Left cardiac atrium (tissue), 4 donors: ENCODE measurements at regions not wholly inside any gene's neighbourhood (a gene's known extent, or its start where the extent isn't known, plus 50 kb on each side); places are given as distances from the start of the nearest gene placed in this dataset.
"Not testable (repeated sequence)": the region's sequence is repeated elsewhere in the genome, so short reads cannot be mapped to it uniquely, and the experiment has no call there.

Experiments
- ATAC-seq, 2 donors: fragments of 200-7000 bp; cut with Tn5 transposase; one replicate each; pipeline ENCODE4 v1.9.1; 2020; ENCODE audit warnings: mild to moderate bottlenecking in 2 of 2, moderate library complexity in 2 of 2
- DNase-seq: peaks from one replicate; pipeline ENCODE4 v3.0.0-alpha.2; 2020
- intact Hi-C, 2 donors: fragments of 100-400 bp; cut with DNase I; formaldehyde crosslinking; loops; one replicate each; pipeline versions ENCODE4 v1.14.1 to v1.15.1; 2022 to 2023
- donor health status: DM: no; HTN: yes; CAD: no.
- donor health status: DM: no; HTN: yes; CAD: no; lungs with severe emphysema.
- donor health status: DM: yes; HTN: yes; CAD: no.
- donor health status: Dilated cardiomyopathy.

- DNase-seq, result no peak
- intact Hi-C loops, result no loop called here
- ATAC-seq, result peak in 1 of 2 donors; percentile 67
Observed at GRCh38 chr18:66078925-66079800, 328.4 kb downstream of the CDH7 start.

GRCh38 chr18:66077066-66077465 lies 326.3 kb downstream of the CDH7 start:
- intact Hi-C loops, result no loop called here
- no peak for ATAC-seq
- no peak for DNase-seq

GRCh38 chr18:66066191-66066590 lies 315.4 kb downstream of the CDH7 start:
- ATAC-seq (no peak), DNase-seq (no peak)

GRCh38 chr18:66048406-66048805 lies 297.6 kb downstream of the CDH7 start:
- intact Hi-C loops, result no loop called here
- no peak for DNase-seq
- ATAC-seq, result no peak

More at GRCh38 chr18:66066191-66066590, 315.4 kb downstream of the CDH7 start:
- intact Hi-C loops, result no loop called here

GRCh38 chr18:66046032-66046602 lies 295.3 kb downstream of the CDH7 start:
- DNase-seq (no peak), ATAC-seq (no peak)

GRCh38 chr18:66043009-66043408 lies 292.2 kb downstream of the CDH7 start:
- ATAC-seq, result no peak
- DNase-seq, result no peak
- intact Hi-C loops, result no loop called here

More at GRCh38 chr18:66046032-66046602, 295.3 kb downstream of the CDH7 start:
- intact Hi-C loops, result no loop called here

- DNase-seq, result no peak
- intact Hi-C loops, result no loop called here
- ATAC-seq, result no peak
Observed at GRCh38 chr18:66013969-66014368, 263.2 kb downstream of the CDH7 start.

GRCh38 chr18:66011916-66012315 lies 261.1 kb downstream of the CDH7 start:
- ATAC-seq (no peak), DNase-seq (no peak)
- intact Hi-C loops, result no loop called here

- intact Hi-C loops, result no loop called here
- DNase-seq (no peak), ATAC-seq (no peak)
Observed at GRCh38 chr18:66005831-66006588, 255.2 kb downstream of the CDH7 start.

GRCh38 chr18:65998971-65999700 lies 248.3 kb downstream of the CDH7 start:
- intact Hi-C loops, DNase-seq, ATAC-seq: not testable (repeated sequence)

- DNase-seq (no peak), ATAC-seq (no peak)
- intact Hi-C loops, result no loop called here
Observed at GRCh38 chr18:65995206-65995605, 244.4 kb downstream of the CDH7 start.

- DNase-seq (no peak), ATAC-seq (no peak)
- intact Hi-C loops, result no loop called here
Observed at GRCh38 chr18:65994302-65994701, 243.5 kb downstream of the CDH7 start.

- intact Hi-C loops, result no loop called here
- DNase-seq, result no peak
- no peak for ATAC-seq
Observed at GRCh38 chr18:65990944-65991708, 240.3 kb downstream of the CDH7 start.

- DNase-seq (no peak), ATAC-seq (no peak)
- intact Hi-C loops, result no loop called here
Observed at GRCh38 chr18:65990174-65990690, 239.4 kb downstream of the CDH7 start.

GRCh38 chr18:65988972-65989371 lies 238.2 kb downstream of the CDH7 start:
- intact Hi-C loops, result no loop called here
- ATAC-seq, result no peak
- DNase-seq, result no peak

- intact Hi-C loops, result no loop called here
- ATAC-seq (no peak), DNase-seq (no peak)
Observed at GRCh38 chr18:65988386-65988785, 237.6 kb downstream of the CDH7 start.

- intact Hi-C loops, result no loop called here
- ATAC-seq, result no peak
- DNase-seq, result no peak
Observed at GRCh38 chr18:65983750-65984149, 232.9 kb downstream of the CDH7 start.

GRCh38 chr18:65975536-65975935 lies 224.7 kb downstream of the CDH7 start:
- ATAC-seq (no peak), DNase-seq (no peak)
- intact Hi-C loops, result no loop called here
